Astrocyte (in vitro differentiated cells and primary cell): ENCODE measurements at regions not wholly inside any gene's neighbourhood (a gene's known extent, or its start where the extent isn't known, plus 50 kb on each side); places are given as distances from the start of the nearest gene placed in this dataset.

Experiments used
- DNase-seq: peaks from one replicate; pipeline ENCODE4 v3.0.0-alpha.2; 2010; ENCODE audit warnings: low read depth
- FAIRE-seq: peaks from 2 replicates; lab custom pipeline; 2011; peaks lifted over from hg19 to GRCh38; lab: Jason Lieb, UNC
- H2AFZ ChIP-seq: 2 replicates; pipeline ENCODE4 v1.6.0; 2012; ENCODE audit warnings: low read depth, low read length, inconsistent platforms
- H3K27ac ChIP-seq: 2 replicates; pipeline ENCODE4 v1.5.1; 2011; ENCODE audit warnings: low read depth, low read length, inconsistent platforms
- H3K27me3 ChIP-seq: 2 replicates; pipeline ENCODE4 v1.6.0; 2011; ENCODE audit warnings: low read length, inconsistent platforms; ENCODE audit not compliant: insufficient read depth
- H3K36me3 ChIP-seq: 2 replicates; pipeline ENCODE4 v1.5.1; 2011; ENCODE audit warnings: low read length, inconsistent platforms; ENCODE audit not compliant: insufficient read depth
- H3K4me1 ChIP-seq: 2 replicates; pipeline ENCODE4 v1.5.1; 2011; ENCODE audit warnings: low read length, inconsistent platforms; ENCODE audit not compliant: insufficient read depth
- H3K4me2 ChIP-seq: 2 replicates; pipeline ENCODE4 v1.6.0; 2012; ENCODE audit warnings: low read length, inconsistent platforms
- H3K4me3 ChIP-seq: 2 replicates; pipeline ENCODE4 v1.5.1; 2011; ENCODE audit warnings: low read depth, mild to moderate bottlenecking, low read length, inconsistent platforms; ENCODE audit not compliant: insufficient read depth
- H3K79me2 ChIP-seq: 2 replicates; pipeline ENCODE4 v1.6.0; 2012; ENCODE audit warnings: mild to moderate bottlenecking, low read length, inconsistent platforms; ENCODE audit not compliant: insufficient read depth
- H3K9ac ChIP-seq: 2 replicates; pipeline ENCODE4 v1.6.0; 2012; ENCODE audit warnings: mild to moderate bottlenecking, low read length, inconsistent platforms
- H3K9me3 ChIP-seq: 2 replicates; pipeline ENCODE4 v1.5.1; 2012; ENCODE audit warnings: low read depth, mild to moderate bottlenecking, low read length, inconsistent platforms; ENCODE audit not compliant: insufficient read depth
- H4K20me1 ChIP-seq: 2 replicates; pipeline ENCODE4 v1.6.0; 2012; ENCODE audit warnings: low read length, inconsistent platforms; ENCODE audit not compliant: insufficient read depth
- H3K27ac Mint-ChIP-seq: one replicate; pipeline ENCODE4 v1.8.0; 2021; ENCODE audit warnings: mild to moderate bottlenecking, mixed read lengths; ENCODE audit not compliant: unreplicated experiment
- H3K27me3 Mint-ChIP-seq: one replicate; pipeline ENCODE4 v1.8.0; 2021; ENCODE audit warnings: low read depth, mixed read lengths; ENCODE audit not compliant: unreplicated experiment
- H3K36me3 Mint-ChIP-seq: one replicate; pipeline ENCODE4 v1.8.0; 2021; ENCODE audit warnings: low read depth, mixed read lengths; ENCODE audit not compliant: unreplicated experiment
- H3K4me1 Mint-ChIP-seq: one replicate; pipeline ENCODE4 v1.8.0; 2021; ENCODE audit warnings: low read depth, mixed read lengths; ENCODE audit not compliant: unreplicated experiment
- H3K4me3 Mint-ChIP-seq: one replicate; pipeline ENCODE4 v1.8.0; 2021; ENCODE audit warnings: mild to moderate bottlenecking, moderate library complexity, mixed read lengths; ENCODE audit not compliant: unreplicated experiment
- H3K9me3 Mint-ChIP-seq: one replicate; pipeline ENCODE4 v1.8.0; 2021; ENCODE audit warnings: mild to moderate bottlenecking, mixed read lengths; ENCODE audit not compliant: unreplicated experiment
- CTCF ChIP-seq: IDR thresholded peaks from 2 replicates; pipeline ENCODE4 v1.5.1; 2011; ENCODE audit warnings: low read depth, mild to moderate bottlenecking, inconsistent platforms, low read length, moderate library complexity; ENCODE audit not compliant: insufficient read depth
- EZH2 ChIP-seq: IDR thresholded peaks from 2 replicates; pipeline ENCODE4 v1.6.1; 2012; ENCODE audit warnings: mild to moderate bottlenecking, low read length, inconsistent platforms; ENCODE audit not compliant: insufficient read depth

- H3K9me3 Mint-ChIP-seq = no peaks in the 10 kb centered on the region
- Histone ChIP-seq H3K9ac (no peak overlapping the region), H3K4me2 (no peak overlapping the region), H3K4me3 (no peak overlapping the region), H3K79me2 (no peaks in the 10 kb centered on the region), H3K27me3 (no peaks in the 10 kb centered on the region), H3K36me3 (no peaks in the 10 kb centered on the region), H4K20me1 (no peaks in the 10 kb centered on the region), H3K9me3 (no peaks in the 10 kb centered on the region), H2AFZ (no peak overlapping the region), H3K4me1 (peaks cover 33% of the 10 kb centered on the region), H3K27ac (no peak overlapping the region)
- no peak for FAIRE-seq
- H3K27me3 Mint-ChIP-seq = peaks cover 1% of the 10 kb centered on the region
- TF ChIP-seq EZH2 = no peak
- TF ChIP-seq CTCF = peak; percentile 79
- H3K4me3 Mint-ChIP-seq = no peak overlapping the region
- peaks cover 15% of the 10 kb centered on the region for H3K4me1 Mint-ChIP-seq
- no peak overlapping the region for H3K27ac Mint-ChIP-seq
- H3K36me3 Mint-ChIP-seq = no peaks in the 10 kb centered on the region
- no peak for DNase-seq
Measured at GRCh38 chr5:17132444-17133083, 84.9 kb upstream of the BASP1 start.

GRCh38 chr5:17135050-17135449 lies 82.4 kb upstream of the BASP1 start:
- no peaks in the 10 kb centered on the region for H3K9me3 ChIP-seq
- no peak overlapping the region for H3K4me3 ChIP-seq
- peaks cover 4% of the 10 kb centered on the region for H3K4me1 Mint-ChIP-seq
- peaks cover 1% of the 10 kb centered on the region for H3K27me3 Mint-ChIP-seq
- no peaks in the 10 kb centered on the region for H3K36me3 ChIP-seq
- H3K27me3 ChIP-seq = no peaks in the 10 kb centered on the region
- H3K27ac Mint-ChIP-seq = no peak overlapping the region
- DNase-seq (no peak), FAIRE-seq (no peak)
- H3K9ac ChIP-seq = no peak overlapping the region
- H4K20me1 ChIP-seq = no peaks in the 10 kb centered on the region
- no peak overlapping the region for H3K4me3 Mint-ChIP-seq
- no peaks in the 10 kb centered on the region for H3K79me2 ChIP-seq
- TF ChIP-seq CTCF (no peak), EZH2 (no peak)
- H3K36me3 Mint-ChIP-seq = no peaks in the 10 kb centered on the region
- peaks cover 14% of the 10 kb centered on the region for H3K4me1 ChIP-seq
- H3K9me3 Mint-ChIP-seq = no peaks in the 10 kb centered on the region
- H3K4me2 ChIP-seq = no peak overlapping the region
- H2AFZ ChIP-seq = no peak overlapping the region
- no peak overlapping the region for H3K27ac ChIP-seq

GRCh38 chr5:17143335-17143734 lies 74.1 kb upstream of the BASP1 start:
- peaks cover 3% of the 10 kb centered on the region for H3K27me3 Mint-ChIP-seq
- no peak for FAIRE-seq
- Histone ChIP-seq H3K4me2 (no peak overlapping the region), H3K4me3 (no peak overlapping the region), H3K27ac (no peak overlapping the region), H3K4me1 (peaks cover 11% of the 10 kb centered on the region), H3K9me3 (no peaks in the 10 kb centered on the region), H4K20me1 (no peaks in the 10 kb centered on the region), H3K27me3 (no peaks in the 10 kb centered on the region), H3K79me2 (no peaks in the 10 kb centered on the region), H3K9ac (no peak overlapping the region), H3K36me3 (no peaks in the 10 kb centered on the region), H2AFZ (no peak overlapping the region)
- H3K9me3 Mint-ChIP-seq = no peaks in the 10 kb centered on the region
- TF ChIP-seq CTCF = no peak
- no peak for TF ChIP-seq EZH2
- H3K36me3 Mint-ChIP-seq = no peaks in the 10 kb centered on the region
- no peak overlapping the region for H3K4me3 Mint-ChIP-seq
- H3K27ac Mint-ChIP-seq = no peak overlapping the region
- peaks cover 8% of the 10 kb centered on the region for H3K4me1 Mint-ChIP-seq
- DNase-seq = no peak
